BLaER1 treated with 17β-estradiol and CSF1 and Interleukin-3, amounts not matched to agents 10 nM and 100 nM (cell line): ENCODE measurements at regions not wholly inside any gene's neighbourhood (a gene's known extent, or its start where the extent isn't known, plus 50 kb on each side); places are given as distances from the start of the nearest gene placed in this dataset.
"Not testable (repeated sequence)": the region's sequence is repeated elsewhere in the genome, so short reads cannot be mapped to it uniquely, and the experiment has no call there.

Experiments
- H3K27ac ChIP-seq, 11 experiments: shearing (Covaris generic); formaldehyde crosslinking; 2 replicates each; pipeline ENCODE4 v1.8.1; 2022
- H3K27me3 ChIP-seq, 11 experiments: shearing (Covaris generic); formaldehyde crosslinking; 2 replicates each; pipeline ENCODE4 v1.8.1; 2022
- H3K36me3 ChIP-seq, 11 experiments: shearing (Covaris generic); formaldehyde crosslinking; 2 replicates each; pipeline ENCODE4 v1.8.1; 2022
- H3K4me1 ChIP-seq, 10 experiments: shearing (Covaris generic); formaldehyde crosslinking; 2 replicates each; pipeline ENCODE4 v1.8.1; 2022
- H3K4me2 ChIP-seq, 11 experiments: shearing (Covaris generic); formaldehyde crosslinking; 2 replicates each; pipeline ENCODE4 v1.8.1; 2022
- H3K4me3 ChIP-seq, 10 experiments: shearing (Covaris generic); formaldehyde crosslinking; 2 replicates each; pipeline ENCODE4 v1.8.1; 2022
- H3K9ac ChIP-seq, 11 experiments: shearing (Covaris generic); formaldehyde crosslinking; 2 replicates each; pipeline ENCODE4 v1.8.1; 2022
- H3K9me3 ChIP-seq, 11 experiments: shearing (Covaris generic); formaldehyde crosslinking; replicated peaks in 1 of 11; 2 replicates each; pipeline ENCODE4 v1.8.1; 2022
- H4K20me1 ChIP-seq, 11 experiments: shearing (Covaris generic); formaldehyde crosslinking; 2 replicates each; pipeline ENCODE4 v1.8.1; 2022

DNA sequence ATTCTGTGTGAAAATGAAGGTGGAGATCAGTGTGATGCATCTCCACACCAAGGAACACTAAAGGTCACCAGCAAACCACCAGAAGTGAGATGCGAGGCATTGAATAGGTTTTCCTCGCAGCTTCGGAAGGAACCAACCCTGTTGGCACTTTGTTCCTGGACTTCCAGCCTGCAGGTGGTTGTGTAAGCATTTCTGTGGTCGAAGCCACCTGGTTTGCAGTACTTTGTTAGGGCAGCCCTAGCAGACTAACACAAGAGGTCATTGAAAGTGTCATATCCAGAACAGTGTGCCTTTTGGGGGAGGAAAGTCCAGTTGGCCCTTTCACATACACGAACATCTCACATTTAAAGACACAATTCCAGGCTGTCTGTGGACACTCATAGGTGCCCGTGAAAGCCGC is 237.2 kb upstream of the PLGLB1 start:
- not testable (repeated sequence) for H3K4me2 ChIP-seq, H4K20me1 ChIP-seq, H3K4me1 ChIP-seq, H3K4me3 ChIP-seq, H3K9me3 ChIP-seq, H3K27me3 ChIP-seq, H3K36me3 ChIP-seq, H3K9ac ChIP-seq, H3K27ac ChIP-seq

DNA sequence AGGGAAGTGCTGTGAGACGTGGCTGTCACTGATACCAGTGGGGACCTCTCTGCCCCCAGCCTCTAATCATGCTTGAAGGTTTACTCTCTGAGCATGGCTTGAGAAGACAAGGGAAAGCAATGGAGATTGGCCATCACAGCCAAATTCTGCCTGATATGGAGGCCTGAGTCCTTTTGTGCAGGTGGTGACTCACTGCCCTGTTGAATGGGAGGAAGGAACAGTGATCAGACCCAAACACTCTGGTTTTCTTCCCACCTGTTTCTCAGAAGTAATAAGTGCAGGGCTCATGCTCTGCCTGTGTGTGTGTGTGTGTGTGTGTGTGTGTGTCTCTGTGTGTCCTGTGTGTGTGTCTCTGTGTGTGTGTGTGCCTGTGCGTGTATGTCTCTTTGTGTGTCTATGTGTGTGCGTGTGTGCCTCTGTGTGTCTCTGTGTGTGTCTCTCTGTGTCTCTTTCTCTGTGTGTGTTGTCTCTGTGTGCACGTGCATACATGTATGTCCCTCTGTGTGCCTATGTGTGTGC is 240.6 kb upstream of the PLGLB1 start:
- not testable (repeated sequence) for H3K4me1 ChIP-seq, H3K36me3 ChIP-seq, H3K4me3 ChIP-seq, H3K4me2 ChIP-seq, H3K27me3 ChIP-seq, H3K27ac ChIP-seq, H3K9me3 ChIP-seq, H4K20me1 ChIP-seq, H3K9ac ChIP-seq

DNA sequence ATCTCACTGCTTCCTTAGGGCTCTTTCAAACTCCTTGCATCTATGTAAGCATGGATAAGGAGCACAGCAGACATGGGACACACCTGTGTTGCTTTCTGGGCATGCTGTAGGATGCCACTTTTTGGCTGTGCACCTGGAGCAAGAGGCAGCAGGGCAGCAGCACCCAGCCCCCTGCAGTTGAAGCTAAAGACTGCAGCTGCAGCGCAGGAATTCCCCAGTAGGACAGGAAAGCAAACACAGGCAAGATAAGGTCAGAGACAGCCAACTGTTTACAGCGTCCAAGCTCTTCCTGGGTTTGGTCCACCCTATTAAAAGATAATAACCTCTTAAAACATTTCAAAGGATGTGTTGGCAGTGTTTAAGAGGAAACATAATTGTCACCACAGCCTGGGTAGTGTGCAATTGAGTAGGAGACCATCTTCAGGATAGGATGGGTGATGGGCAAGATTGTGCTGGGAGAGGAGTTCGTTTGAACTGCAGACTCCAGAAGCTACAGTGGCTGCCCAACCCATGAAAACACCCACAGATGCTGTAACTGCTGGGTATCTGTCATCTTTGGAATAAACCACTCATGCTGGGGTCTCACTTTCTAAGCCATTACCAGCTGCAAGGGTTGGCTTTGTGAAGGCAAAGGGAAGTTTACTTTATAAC is 242.3 kb upstream of the PLGLB1 start:
- not testable (repeated sequence) for H3K4me1 ChIP-seq, H3K36me3 ChIP-seq, H3K4me2 ChIP-seq, H3K27me3 ChIP-seq, H4K20me1 ChIP-seq, H3K9ac ChIP-seq, H3K27ac ChIP-seq, H3K9me3 ChIP-seq, H3K4me3 ChIP-seq

DNA sequence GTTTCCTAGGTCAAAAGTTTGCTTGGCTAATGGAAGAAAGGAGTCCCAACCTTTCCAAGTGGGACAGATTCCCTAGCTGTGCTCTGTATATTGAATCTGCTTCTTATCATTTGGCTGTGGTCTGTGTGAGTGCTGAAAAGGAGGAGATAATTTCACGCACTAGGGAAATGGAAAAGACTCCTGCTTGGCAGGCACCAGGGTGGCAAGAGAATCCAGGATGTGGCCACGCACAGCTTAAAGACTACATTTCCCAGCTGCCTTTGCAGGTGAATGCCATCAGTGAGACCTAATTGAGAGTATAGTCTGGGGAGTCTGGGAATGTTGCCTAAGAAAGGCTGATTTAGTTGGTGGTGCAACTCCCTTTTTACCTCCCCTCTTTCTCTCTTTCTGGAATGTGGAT is 253.5 kb upstream of the PLGLB1 start:
- not testable (repeated sequence) for H3K36me3 ChIP-seq, H3K4me3 ChIP-seq, H3K9ac ChIP-seq, H3K9me3 ChIP-seq, H4K20me1 ChIP-seq, H3K27ac ChIP-seq, H3K4me1 ChIP-seq, H3K27me3 ChIP-seq, H3K4me2 ChIP-seq

DNA sequence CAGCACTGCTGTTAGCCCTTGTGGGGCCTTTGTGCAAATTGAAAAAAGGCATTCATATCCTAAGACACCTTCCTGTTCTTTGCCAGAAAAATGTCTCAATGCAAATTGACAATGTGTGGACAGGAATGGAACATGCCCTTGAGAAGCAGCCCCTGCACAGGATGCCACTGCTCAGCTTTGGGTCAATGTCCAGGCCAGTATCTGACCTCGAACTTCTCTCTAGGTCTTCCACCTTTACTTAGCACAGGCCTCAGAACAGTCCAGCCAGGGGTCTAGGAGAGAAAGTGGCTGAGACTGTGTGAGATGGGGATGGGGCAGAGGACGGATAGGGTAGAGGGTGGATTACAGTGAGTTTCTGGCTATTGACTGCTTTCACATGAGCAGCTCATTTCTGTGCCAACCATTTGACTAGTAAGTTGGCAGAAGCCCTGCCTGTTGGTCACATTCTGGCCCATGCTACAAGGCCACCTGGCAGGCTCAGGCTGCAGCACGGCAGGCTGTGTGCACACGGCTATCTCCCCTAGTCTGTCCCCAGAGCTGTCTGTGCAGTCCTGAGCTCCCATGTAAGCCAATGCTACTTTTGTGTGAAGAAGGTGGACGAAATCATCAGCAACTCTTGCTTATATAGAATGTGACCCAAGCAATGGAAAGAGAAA is 254.5 kb upstream of the PLGLB1 start:
- not testable (repeated sequence) for H3K4me1 ChIP-seq, H3K4me3 ChIP-seq, H3K27ac ChIP-seq, H3K4me2 ChIP-seq, H3K36me3 ChIP-seq, H3K9ac ChIP-seq, H4K20me1 ChIP-seq, H3K9me3 ChIP-seq, H3K27me3 ChIP-seq

DNA sequence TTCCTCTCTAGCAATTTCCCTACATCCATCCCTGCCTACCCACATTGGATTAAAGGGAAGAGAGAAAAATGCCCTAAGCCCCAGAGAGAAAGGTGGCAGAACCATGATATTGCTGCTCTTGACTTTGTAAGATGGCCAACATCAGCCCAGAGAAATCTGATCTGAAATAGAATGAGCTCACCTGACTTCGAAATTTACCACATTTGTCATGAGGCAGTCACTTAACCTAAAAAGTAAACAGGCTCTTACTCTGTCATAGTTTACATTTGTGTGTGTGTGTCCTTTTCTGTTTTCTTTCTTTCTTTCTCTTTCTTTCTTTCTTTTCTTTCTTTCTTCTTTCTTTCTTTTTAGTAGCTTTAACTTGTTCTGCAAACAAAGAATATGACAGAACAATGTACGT is 255.0 kb upstream of the PLGLB1 start:
- H3K4me1 ChIP-seq, result not testable (repeated sequence)

DNA sequence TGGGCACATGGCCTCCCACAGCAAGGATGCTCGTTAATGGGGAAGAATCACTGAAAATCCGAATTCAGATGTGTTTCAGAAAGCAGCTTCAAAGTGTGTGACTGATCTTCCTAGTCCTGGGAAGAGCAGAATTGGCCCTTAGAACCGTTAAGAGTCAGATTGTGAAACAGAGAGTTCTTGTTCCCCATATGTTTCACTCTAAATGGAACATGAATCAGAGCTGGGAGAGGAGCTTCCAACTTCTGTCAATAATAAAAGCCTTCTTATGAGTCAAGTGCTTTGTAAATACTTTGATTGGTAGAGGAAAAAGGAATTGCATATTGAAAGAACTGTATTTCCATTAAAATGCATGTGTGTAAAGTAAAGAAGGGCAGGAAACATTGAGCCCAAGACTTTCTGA is 256.1 kb upstream of the PLGLB1 start:
- H3K27me3 ChIP-seq, H3K4me3 ChIP-seq, H4K20me1 ChIP-seq, H3K9me3 ChIP-seq, H3K27ac ChIP-seq, H3K4me2 ChIP-seq, H3K9ac ChIP-seq, H3K36me3 ChIP-seq, H3K4me1 ChIP-seq: not testable (repeated sequence)

More for the DNA sequence above, 255.0 kb upstream of the PLGLB1 start:
- H3K9ac ChIP-seq, H3K27me3 ChIP-seq, H3K4me3 ChIP-seq, H3K36me3 ChIP-seq, H4K20me1 ChIP-seq, H3K4me2 ChIP-seq, H3K27ac ChIP-seq, H3K9me3 ChIP-seq: not testable (repeated sequence)

DNA sequence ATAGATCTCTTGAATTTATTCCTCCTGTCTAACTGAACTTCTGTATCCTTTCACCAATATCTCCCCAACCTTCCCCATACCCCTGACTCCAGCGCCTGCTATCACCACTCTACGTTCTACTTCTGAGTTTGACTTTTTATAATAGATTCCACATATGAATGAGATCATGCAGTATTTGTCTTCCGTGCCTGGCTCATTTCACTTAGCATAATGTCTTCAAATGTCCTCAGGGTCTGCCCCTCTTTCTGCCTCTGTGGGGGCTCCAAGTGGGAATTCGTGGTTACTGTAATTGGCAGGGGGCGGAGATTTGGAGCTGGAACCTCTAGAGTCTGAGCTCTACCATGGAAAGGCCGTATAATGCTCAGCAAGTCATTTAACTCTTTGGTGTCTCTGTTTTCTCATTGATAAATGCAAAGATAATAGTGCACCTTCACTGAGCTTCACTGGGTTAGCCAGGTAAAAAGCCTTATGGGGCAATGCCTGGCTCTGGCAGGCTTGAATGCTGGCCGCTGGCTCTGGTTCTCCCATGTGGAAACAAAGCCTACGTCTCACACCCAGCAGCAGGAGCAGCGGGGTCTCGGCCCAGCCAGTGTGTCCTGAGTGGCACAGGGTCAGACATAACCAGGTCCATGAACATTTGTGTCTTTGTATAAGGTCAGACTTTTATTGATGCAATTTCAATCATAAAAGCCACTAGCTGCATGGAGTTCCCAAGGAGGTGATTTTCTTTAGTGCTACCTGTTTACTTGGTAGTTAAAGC is 259.1 kb upstream of the PLGLB1 start:
- H3K9me3 ChIP-seq, H3K27me3 ChIP-seq, H3K36me3 ChIP-seq, H3K4me2 ChIP-seq, H3K27ac ChIP-seq, H3K4me1 ChIP-seq, H3K9ac ChIP-seq, H3K4me3 ChIP-seq, H4K20me1 ChIP-seq: not testable (repeated sequence)

DNA sequence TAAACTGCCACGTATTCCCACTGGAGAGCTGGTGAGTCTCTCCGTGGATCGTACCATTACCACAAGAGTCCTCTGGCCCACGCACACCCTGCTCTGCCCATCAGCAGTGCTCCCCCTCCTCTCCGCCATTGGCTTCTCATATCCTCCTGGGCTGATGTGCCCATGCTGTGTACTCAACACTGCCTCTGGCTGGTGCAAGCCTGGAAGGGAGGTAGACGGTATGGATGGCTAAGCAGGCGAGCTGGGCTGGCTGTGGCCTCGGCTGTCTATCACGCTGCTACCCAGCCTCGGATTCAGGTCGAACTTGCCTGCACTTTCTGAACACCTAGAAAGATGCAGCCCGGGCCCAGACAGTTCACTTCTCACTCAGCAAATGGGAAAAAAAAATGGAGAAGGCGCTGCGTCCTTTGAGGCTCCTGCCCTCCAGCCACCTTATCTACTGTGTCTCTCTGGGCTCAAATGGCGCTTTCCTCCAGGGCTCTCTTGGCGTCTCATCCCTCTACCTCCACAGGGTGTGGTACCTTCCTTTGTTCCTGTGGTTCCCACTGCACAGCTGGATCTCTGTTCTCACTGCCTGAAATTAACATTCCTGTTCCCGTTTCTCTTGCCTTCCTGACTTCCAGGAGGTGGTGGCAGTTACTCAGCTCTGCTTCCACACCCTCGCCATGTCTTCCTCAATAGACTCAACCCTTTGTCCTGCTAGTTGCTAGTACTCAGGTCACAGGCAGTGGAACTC is 262.3 kb upstream of the PLGLB1 start:
- H3K36me3 ChIP-seq, H3K9ac ChIP-seq, H3K4me3 ChIP-seq, H3K4me1 ChIP-seq, H3K27ac ChIP-seq, H4K20me1 ChIP-seq, H3K27me3 ChIP-seq, H3K4me2 ChIP-seq, H3K9me3 ChIP-seq: not testable (repeated sequence)

DNA sequence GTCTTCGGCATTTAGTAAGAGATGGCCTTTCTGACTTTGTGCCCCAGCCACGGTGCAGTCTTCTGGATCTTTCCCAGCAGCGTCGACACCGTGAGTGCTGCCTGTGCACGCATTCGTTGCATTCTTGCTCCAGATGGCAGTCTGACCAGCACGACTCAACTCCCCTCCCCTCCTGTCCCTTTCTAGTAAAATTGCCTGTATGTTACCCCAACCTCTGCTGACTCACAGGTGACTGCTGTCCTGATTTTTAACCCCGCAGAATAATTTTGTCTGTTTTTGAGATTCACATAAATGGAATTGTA is 262.8 kb upstream of the PLGLB1 start:
- H3K27me3 ChIP-seq, H4K20me1 ChIP-seq, H3K36me3 ChIP-seq, H3K4me2 ChIP-seq, H3K4me3 ChIP-seq, H3K9ac ChIP-seq, H3K4me1 ChIP-seq, H3K27ac ChIP-seq, H3K9me3 ChIP-seq: not testable (repeated sequence)

DNA sequence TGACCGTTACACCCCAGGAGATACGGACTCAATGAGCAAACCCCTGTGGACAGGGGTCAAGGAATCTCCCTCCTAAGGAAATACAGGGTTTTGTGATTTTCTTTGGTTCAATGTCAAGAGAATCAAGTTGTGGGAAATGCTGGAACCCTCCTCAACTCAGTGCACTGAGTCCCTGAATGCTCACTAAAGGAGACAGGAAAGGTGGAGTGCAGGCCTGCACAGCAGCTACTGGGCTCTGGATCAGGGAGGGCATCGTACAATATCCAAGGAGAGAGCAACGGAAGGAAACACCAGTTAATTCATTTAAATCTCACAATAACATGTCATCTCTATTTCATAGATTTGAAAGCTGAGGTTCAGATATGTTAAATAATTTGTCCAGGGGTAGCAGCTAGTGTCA is 263.5 kb upstream of the PLGLB1 start:
- H3K4me3 ChIP-seq, H3K36me3 ChIP-seq, H4K20me1 ChIP-seq, H3K27ac ChIP-seq, H3K9ac ChIP-seq, H3K4me2 ChIP-seq, H3K9me3 ChIP-seq, H3K27me3 ChIP-seq, H3K4me1 ChIP-seq: not testable (repeated sequence)

DNA sequence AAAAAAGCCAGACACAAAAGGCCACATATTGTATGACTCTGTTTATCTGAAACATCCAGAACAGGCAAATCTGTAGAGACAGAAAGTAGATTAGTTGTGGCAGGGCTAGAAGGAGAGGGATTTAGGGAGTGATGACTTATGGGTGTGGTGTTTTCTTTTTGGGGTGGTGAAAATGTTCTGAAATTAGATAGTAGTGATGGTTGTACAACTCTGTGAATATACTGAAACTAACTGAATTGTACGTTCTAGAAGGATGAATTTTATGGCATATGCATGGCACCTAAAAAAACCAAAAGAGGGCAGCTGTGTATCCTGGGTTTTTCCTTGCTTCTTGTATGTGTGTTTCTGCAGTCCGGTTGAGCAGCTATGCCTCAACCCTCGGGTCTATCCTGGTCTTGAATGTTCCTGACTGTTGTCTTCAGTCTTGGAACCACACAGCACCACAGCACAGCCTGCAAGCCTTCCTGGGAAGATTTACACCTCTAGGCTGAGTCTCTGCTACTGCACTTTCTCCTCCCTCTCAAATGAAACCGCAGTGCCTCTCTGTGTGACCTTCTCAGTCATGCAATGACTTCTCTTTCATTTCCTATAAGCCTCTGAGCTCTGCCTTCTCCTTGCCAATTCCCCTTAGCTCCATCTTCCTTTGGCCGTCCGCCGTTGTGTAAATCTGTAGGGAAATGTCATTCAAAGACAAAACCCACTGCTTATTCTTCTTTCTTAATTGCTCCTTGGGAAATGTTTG is 269.1 kb upstream of the PLGLB1 start:
- not testable (repeated sequence) for H3K36me3 ChIP-seq, H3K4me2 ChIP-seq, H3K27me3 ChIP-seq, H3K4me3 ChIP-seq, H4K20me1 ChIP-seq, H3K9ac ChIP-seq, H3K9me3 ChIP-seq, H3K4me1 ChIP-seq, H3K27ac ChIP-seq

DNA sequence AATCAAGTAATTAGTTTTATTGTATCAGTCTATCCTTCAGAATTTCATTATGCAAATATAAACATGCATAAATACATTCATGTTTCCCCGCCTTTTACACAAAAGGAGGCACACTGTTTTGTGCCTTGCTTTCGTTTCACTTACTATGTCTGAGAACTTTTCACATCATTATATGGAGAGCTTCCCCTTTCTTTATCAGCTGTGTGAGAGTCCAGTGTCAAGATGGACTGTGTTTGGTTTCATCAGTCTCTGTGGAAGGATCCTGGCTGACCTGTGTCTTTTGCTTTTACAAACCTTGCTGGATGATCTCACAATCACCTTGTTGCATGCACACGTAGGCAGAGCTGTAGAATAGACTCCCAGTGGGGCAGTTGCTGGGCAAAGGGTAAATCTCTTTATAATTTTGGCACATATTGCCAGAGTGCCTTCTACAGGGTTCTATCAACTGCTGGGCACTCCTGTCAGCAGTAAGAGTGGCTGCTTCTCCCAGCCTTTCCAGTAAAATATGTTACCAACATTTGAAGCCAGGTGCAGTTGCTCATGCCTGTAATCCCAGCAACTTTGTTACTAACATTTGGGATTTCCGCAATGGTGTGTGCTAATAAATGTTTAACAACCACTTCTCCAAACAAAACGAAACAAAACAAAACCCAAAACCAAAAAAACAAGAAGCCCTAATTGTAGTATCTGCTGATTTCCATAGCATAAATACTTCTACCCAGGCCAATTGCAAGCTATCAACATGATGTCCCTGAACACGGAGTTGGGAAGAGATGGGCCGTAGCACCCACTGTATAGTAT is 270.0 kb upstream of the PLGLB1 start:
- H4K20me1 ChIP-seq, H3K36me3 ChIP-seq, H3K9me3 ChIP-seq, H3K9ac ChIP-seq, H3K4me1 ChIP-seq, H3K4me3 ChIP-seq, H3K27ac ChIP-seq, H3K27me3 ChIP-seq, H3K4me2 ChIP-seq: not testable (repeated sequence)
